SK-N-SH treated with all-trans-retinoic acid at 6 μM for 48 hours (cell line): ENCODE measurements at regions not wholly inside any gene's neighbourhood (a gene's known extent, or its start where the extent isn't known, plus 50 kb on each side); places are given as distances from the start of the nearest gene placed in this dataset.

ENCODE experiments used
- ATAC-seq: fragments of 200-7000 bp; cut with Tn5 transposase; 3 replicates; pipeline ENCODE4 v1.9.1; 2020; ENCODE audit warnings: mild to moderate bottlenecking, moderate library complexity
- ARNTL ChIP-seq: fragments of 450-650 bp; formaldehyde crosslinking; IDR thresholded peaks from 2 replicates; pipeline ENCODE4 v1.5.0; 2020; ENCODE audit warnings: low read depth, mild to moderate bottlenecking, moderate library complexity, borderline replicate concordance
- BACH2 ChIP-seq: fragments of 250-450 bp; sonication (Bioruptor Pico); IDR thresholded peaks from 2 replicates; pipeline ENCODE4 v1.9.0; 2021; ENCODE audit warnings: mild to moderate bottlenecking, borderline replicate concordance
- CSDC2 ChIP-seq: fragments of 250-450 bp; sonication (Bioruptor Pico); IDR thresholded peaks from 2 replicates; pipeline ENCODE4 v1.5.0; 2020; ENCODE audit warnings: mild to moderate bottlenecking, moderate library complexity
- ESRRG ChIP-seq: fragments of 250-450 bp; sonication (Bioruptor Pico); IDR thresholded peaks from 2 replicates; pipeline ENCODE4 v1.6.1; 2021; ENCODE audit warnings: mild to moderate bottlenecking
- GLIS3 ChIP-seq: fragments of 250-450 bp; sonication (Bioruptor Pico); IDR thresholded peaks from 2 replicates; pipeline ENCODE4 v1.5.0; 2020; ENCODE audit warnings: mild to moderate bottlenecking, moderate library complexity
- ISL1 ChIP-seq: fragments of 250-450 bp; sonication (Bioruptor Pico); IDR thresholded peaks from 2 replicates; pipeline ENCODE4 v2.1.2; 2022; ENCODE audit warnings: mild to moderate bottlenecking, moderate library complexity
- OSR1 ChIP-seq: fragments of 250-450 bp; sonication (Bioruptor Pico); IDR thresholded peaks from 2 replicates; pipeline ENCODE4 v1.8.0; 2022; ENCODE audit warnings: moderate library complexity, mild to moderate bottlenecking, inconsistent platforms
- PPARA ChIP-seq: fragments of 250-450 bp; sonication (Bioruptor Pico); IDR thresholded peaks from 2 replicates; pipeline ENCODE4 v1.5.0; 2020; ENCODE audit warnings: mild to moderate bottlenecking, borderline replicate concordance
- RARB ChIP-seq: fragments of 250-450 bp; sonication (Bioruptor Pico); IDR thresholded peaks from 2 replicates; pipeline ENCODE4 v1.8.0; 2021; ENCODE audit warnings: mild to moderate bottlenecking, moderate library complexity
- SNAI2 ChIP-seq: fragments of 250-450 bp; sonication (Bioruptor Pico); IDR thresholded peaks from 2 replicates; pipeline ENCODE4 v1.5.0; 2020; ENCODE audit warnings: mild to moderate bottlenecking, moderate library complexity
- TCF4 ChIP-seq: fragments of 250-450 bp; sonication (Bioruptor Pico); IDR thresholded peaks from 2 replicates; pipeline ENCODE4 v1.8.0; 2021; ENCODE audit warnings: mild to moderate bottlenecking, moderate library complexity, borderline replicate concordance
- TOX ChIP-seq: fragments of 250-450 bp; sonication (Bioruptor Pico); IDR thresholded peaks from 2 replicates; pipeline ENCODE4 v1.8.0; 2021; ENCODE audit warnings: mild to moderate bottlenecking, moderate library complexity, borderline replicate concordance
- TSHZ2 ChIP-seq: fragments of 250-450 bp; sonication (Bioruptor Pico); IDR thresholded peaks from 2 replicates; pipeline ENCODE4 v1.5.0; 2020; ENCODE audit warnings: mild to moderate bottlenecking, moderate library complexity
- ZC3H10 ChIP-seq: fragments of 250-450 bp; sonication (Bioruptor Pico); IDR thresholded peaks from 2 replicates; pipeline ENCODE4 v1.5.1; 2021; ENCODE audit warnings: mild to moderate bottlenecking, moderate library complexity
- ZFP3 ChIP-seq: fragments of 250-450 bp; sonication (Bioruptor Pico); IDR thresholded peaks from 2 replicates; pipeline ENCODE4 v1.5.0; 2020; ENCODE audit warnings: mild to moderate bottlenecking, moderate library complexity
- ZFP30 ChIP-seq: fragments of 450-650 bp; formaldehyde crosslinking; IDR thresholded peaks from 2 replicates; pipeline ENCODE4 v1.5.0; 2022; ENCODE audit warnings: mild to moderate bottlenecking, moderate library complexity
- ZNF70 ChIP-seq: fragments of 450-650 bp; formaldehyde crosslinking; IDR thresholded peaks from 2 replicates; pipeline ENCODE4 v1.5.0; 2020; ENCODE audit warnings: mild to moderate bottlenecking, moderate library complexity
- ZNF8 ChIP-seq: fragments of 450-650 bp; formaldehyde crosslinking; IDR thresholded peaks from 2 replicates; pipeline ENCODE4 v1.5.0; 2020; ENCODE audit warnings: mild to moderate bottlenecking, moderate library complexity
- TF ChIP-seq, protein P1 (sequence below): fragments of 250-450 bp; sonication (Bioruptor Pico); IDR thresholded peaks from 2 replicates; pipeline ENCODE4 v1.5.1; 2021; ENCODE audit warnings: mild to moderate bottlenecking, moderate library complexity
- TF ChIP-seq, protein P2 (sequence below): fragments of 250-450 bp; sonication (Bioruptor Pico); IDR thresholded peaks from 2 replicates; pipeline ENCODE4 v1.5.1; 2020; ENCODE audit warnings: low read depth, mild to moderate bottlenecking, moderate library complexity
- TF ChIP-seq, protein P3 (sequence below): fragments of 250-450 bp; sonication (Bioruptor Pico); IDR thresholded peaks from 2 replicates; pipeline ENCODE4 v1.8.0; 2021; ENCODE audit warnings: low read depth, mild to moderate bottlenecking, moderate library complexity, borderline replicate concordance

DNA sequence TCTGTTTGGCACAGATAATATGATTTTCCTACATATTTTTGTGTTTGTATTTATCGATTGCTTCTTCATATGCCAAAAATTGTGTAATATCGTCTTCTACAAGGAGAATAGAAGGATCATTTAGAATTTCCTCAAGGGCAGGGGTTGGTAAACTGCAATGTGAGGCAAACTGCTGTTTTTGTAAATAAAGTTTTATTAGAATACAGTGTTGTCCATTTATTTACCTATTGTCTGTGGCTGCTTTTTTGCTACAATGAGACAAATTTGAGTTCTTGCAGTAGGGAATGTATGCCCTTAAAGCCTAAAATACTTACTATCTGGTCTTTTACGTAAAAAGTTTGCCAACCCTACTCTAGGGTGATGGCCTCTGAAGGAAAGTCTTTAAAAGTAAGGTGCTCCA lies 509.5 kb downstream of the TMEM114 start:
- no peak for TF ChIP-seq PPARA
- TF ChIP-seq, protein P1, sequence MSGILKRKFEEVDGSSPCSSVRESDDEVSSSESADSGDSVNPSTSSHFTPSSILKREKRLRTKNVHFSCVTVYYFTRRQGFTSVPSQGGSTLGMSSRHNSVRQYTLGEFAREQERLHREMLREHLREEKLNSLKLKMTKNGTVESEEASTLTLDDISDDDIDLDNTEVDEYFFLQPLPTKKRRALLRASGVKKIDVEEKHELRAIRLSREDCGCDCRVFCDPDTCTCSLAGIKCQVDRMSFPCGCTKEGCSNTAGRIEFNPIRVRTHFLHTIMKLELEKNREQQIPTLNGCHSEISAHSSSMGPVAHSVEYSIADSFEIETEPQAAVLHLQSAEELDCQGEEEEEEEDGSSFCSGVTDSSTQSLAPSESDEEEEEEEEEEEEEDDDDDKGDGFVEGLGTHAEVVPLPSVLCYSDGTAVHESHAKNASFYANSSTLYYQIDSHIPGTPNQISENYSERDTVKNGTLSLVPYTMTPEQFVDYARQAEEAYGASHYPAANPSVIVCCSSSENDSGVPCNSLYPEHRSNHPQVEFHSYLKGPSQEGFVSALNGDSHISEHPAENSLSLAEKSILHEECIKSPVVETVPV, result no peak
- TF ChIP-seq ARNTL, result no peak
- no peak for TF ChIP-seq SNAI2
- no peak for TF ChIP-seq ZNF8
- TF ChIP-seq TOX, result no peak
- TF ChIP-seq ZFP30 (CRISPR knock-in tag), result no peak
- TF ChIP-seq ZNF70 (CRISPR knock-in tag), result no peak
- TF ChIP-seq, protein P2, sequence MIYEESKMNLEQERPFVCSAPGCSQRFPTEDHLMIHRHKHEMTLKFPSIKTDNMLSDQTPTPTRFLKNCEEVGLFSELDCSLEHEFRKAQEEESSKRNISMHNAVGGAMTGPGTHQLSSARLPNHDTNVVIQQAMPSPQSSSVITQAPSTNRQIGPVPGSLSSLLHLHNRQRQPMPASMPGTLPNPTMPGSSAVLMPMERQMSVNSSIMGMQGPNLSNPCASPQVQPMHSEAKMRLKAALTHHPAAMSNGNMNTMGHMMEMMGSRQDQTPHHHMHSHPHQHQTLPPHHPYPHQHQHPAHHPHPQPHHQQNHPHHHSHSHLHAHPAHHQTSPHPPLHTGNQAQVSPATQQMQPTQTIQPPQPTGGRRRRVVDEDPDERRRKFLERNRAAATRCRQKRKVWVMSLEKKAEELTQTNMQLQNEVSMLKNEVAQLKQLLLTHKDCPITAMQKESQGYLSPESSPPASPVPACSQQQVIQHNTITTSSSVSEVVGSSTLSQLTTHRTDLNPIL (CRISPR knock-in tag), result no peak
- TF ChIP-seq CSDC2 (CRISPR knock-in tag), result no peak
- no peak for TF ChIP-seq RARB
- TF ChIP-seq, protein P3, sequence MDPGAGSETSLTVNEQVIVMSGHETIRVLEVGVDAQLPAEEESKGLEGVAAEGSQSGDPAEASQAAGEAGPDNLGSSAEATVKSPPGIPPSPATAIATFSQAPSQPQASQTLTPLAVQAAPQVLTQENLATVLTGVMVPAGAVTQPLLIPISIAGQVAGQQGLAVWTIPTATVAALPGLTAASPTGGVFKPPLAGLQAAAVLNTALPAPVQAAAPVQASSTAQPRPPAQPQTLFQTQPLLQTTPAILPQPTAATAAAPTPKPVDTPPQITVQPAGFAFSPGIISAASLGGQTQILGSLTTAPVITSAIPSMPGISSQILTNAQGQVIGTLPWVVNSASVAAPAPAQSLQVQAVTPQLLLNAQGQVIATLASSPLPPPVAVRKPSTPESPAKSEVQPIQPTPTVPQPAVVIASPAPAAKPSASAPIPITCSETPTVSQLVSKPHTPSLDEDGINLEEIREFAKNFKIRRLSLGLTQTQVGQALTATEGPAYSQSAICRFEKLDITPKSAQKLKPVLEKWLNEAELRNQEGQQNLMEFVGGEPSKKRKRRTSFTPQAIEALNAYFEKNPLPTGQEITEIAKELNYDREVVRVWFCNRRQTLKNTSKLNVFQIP, result no peak
- TF ChIP-seq GLIS3 (CRISPR knock-in tag), result no peak
- TF ChIP-seq ISL1 (CRISPR knock-in tag), result no peak
- ATAC-seq, result no peak

DNA sequence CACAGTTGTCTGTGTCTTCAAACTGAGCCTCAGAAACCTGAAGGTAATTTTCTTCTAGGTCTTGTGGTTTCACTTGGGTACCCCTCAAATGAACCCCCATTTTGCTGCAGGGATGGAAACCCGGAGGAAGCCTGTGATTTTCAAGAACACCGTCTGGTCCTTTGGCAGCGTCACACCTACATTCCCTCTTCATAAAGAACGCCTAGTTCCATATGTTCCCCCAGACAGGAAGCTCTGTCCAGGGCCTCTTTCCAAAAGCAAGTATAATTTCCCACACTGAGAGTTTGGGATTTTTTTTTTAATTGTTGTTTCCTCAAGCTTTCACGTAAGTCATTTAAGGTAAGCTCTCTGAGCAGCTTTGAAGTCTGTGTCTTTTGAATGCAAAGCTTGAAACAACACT lies 515.0 kb downstream of the TMEM114 start:
- no peak for ATAC-seq
- TF ChIP-seq ZNF70 (CRISPR knock-in tag) (no peak), TCF4 (CRISPR knock-in tag) (no peak)

- TF ChIP-seq ARNTL (no peak), ESRRG (CRISPR knock-in tag) (no peak), BACH2 (CRISPR knock-in tag) (no peak), ZNF70 (CRISPR knock-in tag) (no peak), GLIS3 (CRISPR knock-in tag) (no peak), TOX (no peak), ZFP3 (CRISPR knock-in tag) (no peak), ZC3H10 (CRISPR knock-in tag) (no peak), ISL1 (CRISPR knock-in tag) (no peak), TSHZ2 (no peak), SNAI2 (no peak), ZNF8 (no peak), RARB (no peak), OSR1 (CRISPR knock-in tag) (no peak), TCF4 (CRISPR knock-in tag) (no peak)
- TF ChIP-seq, protein P2 (CRISPR knock-in tag), result no peak
- TF ChIP-seq, protein P3, result no peak
- TF ChIP-seq, protein P1, result no peak
- no peak for ATAC-seq
These were observed 519.8 kb downstream of the TMEM114 start for GRCh38 chr16:8070506-8070905.
